HG03095 (cell line): ENCODE measurements at regions not wholly inside any gene's neighbourhood (a gene's known extent, or its start where the extent isn't known, plus 50 kb on each side); places are given as distances from the start of the nearest gene placed in this dataset.

Experiments used
- ATAC-seq: cut with Tn5 transposase; IDR thresholded peaks from one replicate; pipeline ENCODE4 v1.9.1; 2021; ENCODE audit warnings: moderate library complexity; ENCODE audit not compliant: unreplicated experiment

DNA sequence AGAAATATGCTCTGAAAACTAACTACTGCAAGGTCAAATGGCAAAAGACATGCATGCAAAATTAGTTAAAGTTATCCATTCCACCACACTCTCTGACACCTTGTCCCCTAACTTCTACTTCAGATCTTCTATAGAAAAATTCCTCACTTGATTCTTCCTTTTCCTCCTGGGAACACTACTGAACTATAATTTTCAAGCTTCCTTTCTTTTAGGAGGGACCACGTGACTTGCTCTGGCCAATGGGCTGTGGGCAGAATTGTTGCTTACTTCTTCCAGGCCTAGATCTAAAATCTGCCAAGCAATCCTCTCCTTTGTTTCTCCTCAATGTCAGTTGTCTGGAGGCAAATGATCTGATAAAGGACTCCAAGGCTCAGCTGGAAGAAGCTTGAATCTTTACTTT, 441.0 kb downstream of the CDK5RAP2 start:
- ATAC-seq, result no peak

DNA sequence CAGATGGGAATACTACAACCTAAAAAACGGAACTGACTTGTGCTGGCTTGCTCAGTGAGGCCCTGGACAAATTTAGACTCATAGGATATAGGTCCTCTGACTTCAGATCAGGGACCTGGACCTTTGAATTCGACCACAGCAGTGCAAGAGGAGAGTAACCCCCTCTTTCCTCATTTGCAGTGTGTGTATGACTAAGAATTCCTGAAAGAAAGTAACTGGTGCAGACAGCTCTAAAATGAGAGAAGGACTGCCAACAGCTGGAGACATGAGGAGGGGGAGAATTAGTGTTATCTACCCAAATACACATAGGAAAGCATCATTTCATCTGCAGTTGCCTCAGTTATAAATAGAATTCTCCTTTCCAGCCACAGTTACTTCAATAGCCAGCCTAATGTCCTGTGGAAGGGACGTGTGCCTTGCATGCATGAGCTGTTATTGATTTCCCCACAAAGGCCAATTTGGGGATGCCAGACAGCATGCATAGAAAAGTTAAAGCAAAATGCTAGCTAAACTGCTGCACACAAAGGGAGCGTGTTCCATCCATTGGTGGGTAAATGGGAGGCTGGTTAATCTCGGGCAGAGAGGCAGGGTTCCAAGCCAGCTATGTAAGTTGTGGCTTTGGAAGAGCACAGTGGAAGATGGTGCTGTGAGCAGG, 442.7 kb downstream of the CDK5RAP2 start:
- no peak for ATAC-seq

DNA sequence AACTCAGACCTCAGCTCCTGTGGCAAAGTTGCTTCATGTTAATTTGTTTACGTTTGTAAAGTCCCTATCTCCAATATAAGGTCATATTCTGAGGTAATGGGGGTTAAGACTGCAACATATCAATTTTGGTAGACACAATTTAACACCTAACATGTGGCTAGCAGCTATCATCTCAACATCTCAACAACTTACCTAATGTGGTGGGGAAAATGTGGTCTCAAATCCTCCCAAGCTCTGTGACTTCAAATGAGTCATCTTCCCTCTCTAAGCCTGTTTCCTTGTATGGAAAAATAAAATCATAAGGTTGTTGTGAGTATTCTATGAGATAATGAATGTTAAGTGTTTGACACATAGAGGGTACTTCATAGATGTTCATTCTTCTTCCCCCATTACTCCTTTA, 443.3 kb downstream of the CDK5RAP2 start:
- ATAC-seq, result no peak

DNA sequence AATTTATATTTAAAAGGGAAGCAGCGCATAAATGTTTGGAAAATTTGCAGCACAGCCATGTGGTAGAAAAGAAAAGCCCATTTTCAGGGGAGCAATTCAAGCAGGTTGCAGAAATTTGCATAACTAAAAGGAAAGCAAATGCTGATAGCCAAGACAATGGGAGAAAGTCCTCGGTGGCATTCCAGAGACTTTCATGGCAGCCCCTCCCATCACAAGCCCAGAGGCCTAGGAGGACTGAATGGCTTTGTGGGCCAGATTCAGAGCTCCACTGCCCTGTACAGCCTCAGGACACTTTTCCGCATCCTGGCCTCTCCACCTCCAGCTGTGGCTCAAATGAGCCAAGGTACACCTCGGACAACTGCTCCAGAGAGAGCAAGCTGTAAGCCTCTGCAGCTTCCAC, 462.9 kb downstream of the CDK5RAP2 start:
- no peak for ATAC-seq

DNA sequence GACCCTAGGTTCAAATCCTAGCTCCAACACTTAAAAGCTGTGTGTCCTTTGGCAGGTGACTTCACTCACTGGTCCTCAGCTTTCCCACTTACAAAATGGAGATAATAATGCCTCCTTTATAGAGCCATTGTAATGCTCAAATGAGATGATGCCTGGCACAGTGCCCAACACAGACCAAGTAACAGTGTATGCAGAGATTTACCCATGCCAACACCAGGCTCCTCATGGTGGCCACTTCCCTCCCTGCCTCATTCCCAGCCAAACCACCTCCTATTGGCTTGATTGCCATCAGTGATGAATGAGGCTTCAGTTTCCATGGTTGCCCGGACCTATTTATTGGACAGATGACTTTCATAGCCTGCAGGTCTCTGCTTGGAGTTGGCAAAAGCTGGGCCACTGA, 469.4 kb downstream of the CDK5RAP2 start:
- ATAC-seq, result no peak

DNA sequence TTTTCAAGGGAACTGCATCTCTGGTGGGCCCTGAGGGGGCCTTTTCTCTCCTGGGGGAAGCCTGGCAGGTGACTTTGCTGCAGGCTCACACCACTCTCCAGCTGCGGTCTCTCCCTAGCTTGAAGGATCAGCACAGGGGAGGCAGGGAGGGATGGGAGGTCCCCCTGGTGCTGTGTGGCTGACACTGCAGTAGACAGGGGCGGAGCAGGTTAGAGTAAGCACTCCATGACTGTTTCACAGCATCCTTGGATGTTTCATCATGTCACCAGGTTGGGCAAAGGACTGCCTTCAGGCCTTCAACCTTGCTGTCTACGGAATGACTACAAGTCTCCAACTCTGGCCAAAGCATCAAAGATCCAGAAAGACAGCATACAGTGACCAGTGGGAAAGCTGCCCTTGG, 470.7 kb downstream of the CDK5RAP2 start:
- ATAC-seq, result no peak

DNA sequence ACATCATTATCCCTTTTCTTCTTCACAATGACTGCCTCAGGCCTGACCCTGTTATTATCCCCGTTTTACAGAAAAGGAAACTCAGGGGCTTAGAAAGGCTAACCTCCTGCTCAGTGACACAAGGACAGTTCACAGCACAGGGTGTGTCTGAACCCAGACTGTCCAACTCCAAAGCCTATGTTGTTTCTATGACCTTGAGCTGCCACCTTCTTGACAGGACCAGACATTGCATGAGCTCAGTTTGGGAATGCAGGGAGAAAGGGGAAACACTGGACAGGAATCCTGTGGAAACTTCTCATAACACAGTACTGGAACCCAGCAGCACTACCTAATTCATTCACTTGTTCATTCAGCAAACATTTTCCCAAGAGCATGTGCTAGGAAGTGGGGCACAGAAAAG, 472.8 kb downstream of the CDK5RAP2 start:
- no peak for ATAC-seq

DNA sequence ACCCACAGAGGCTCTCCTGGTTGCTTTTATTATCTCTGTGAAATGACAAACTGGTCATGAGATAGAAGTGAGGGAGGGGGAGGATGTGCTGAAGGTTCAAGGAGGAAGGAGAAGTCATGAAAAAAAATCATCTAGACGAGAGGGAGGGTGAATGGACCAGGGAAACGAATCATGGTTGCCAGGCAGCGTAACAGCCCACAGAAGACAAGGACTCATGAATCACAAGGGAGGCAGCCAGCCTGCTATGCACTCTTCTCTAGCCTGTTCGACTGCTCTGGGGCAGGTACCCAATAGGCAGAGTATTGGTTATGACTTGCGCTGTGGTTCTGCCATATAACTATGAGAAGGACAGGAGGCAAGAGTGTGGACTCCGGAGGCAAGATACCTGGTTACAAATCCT, 475.2 kb downstream of the CDK5RAP2 start:
- ATAC-seq, result no peak

DNA sequence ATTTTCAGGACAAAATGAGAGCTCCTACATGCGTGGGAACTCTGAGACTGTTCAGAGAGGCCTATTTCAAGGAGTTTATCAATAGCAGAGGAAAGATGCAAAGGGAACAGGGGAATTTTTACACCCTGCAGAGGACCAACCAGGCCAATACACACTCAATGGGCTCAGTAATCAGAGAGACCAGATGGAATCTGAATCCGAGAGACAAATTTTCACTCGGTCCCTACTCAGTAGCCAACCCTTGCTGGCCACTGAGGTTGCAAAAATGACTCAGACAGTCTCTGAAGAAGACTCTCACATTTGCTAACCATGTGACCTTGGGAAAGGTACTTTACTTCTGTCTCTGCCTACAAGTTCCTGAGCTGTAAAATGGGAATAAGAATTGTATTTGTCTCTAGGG, 479.4 kb downstream of the CDK5RAP2 start:
- no peak for ATAC-seq

DNA sequence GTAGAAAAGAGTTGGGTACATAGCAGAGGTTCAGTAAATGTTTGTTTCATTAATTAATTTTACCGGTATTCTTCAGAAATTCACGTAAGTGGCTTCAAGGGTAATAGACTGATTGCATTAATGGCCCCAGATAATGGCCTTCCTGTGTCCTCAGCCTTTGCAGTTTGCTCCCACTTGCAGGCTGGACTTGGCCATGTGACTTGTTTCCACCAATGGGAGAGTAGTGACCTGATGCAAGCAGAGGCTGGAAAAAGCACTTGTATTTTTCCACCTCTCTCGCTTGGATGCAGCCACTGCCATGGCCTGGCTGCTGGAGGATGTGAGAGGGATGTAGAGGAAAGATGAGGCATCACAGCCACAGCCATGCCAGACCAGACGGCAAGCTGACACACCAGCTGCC, 480.9 kb downstream of the CDK5RAP2 start:
- ATAC-seq, result no peak

DNA sequence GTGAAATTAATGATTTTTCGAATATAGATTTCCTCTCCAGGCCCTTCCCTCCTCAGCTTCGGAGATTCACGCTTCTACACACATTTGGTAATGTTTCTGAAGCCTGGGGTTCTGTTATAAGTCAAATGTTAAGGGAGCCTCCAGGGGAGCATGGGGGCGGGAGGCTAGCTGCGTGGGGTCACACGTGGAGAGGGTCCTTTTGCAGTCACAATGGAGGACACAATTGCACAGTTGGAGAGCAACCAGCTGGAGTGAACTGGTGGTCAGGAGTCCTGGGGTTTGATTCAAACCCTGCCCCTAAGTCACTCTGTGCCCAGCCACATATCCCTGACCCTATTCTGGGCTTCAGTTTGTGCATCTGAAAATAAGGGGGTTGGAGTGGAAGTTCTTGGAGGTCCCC, 481.4 kb downstream of the CDK5RAP2 start:
- ATAC-seq, result no peak

DNA sequence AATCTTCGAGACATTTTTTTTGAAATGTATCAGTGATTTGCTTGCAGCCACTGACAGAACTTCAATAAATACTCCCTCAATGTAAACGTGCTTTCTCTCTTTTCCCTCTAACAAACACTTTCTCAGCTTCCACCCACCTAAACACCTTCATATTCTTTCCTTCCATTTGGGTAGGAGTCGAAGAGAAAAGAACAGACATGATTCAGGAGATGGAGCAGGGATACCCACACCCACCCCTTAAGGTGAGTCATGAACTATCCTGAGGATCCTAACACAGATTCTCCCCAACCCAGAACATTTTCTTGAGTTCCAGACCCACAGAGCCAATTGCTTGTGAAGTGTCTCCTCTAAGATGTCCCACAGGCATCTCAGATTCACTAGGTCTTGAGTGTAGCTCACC, 488.8 kb downstream of the CDK5RAP2 start:
- no peak for ATAC-seq

DNA sequence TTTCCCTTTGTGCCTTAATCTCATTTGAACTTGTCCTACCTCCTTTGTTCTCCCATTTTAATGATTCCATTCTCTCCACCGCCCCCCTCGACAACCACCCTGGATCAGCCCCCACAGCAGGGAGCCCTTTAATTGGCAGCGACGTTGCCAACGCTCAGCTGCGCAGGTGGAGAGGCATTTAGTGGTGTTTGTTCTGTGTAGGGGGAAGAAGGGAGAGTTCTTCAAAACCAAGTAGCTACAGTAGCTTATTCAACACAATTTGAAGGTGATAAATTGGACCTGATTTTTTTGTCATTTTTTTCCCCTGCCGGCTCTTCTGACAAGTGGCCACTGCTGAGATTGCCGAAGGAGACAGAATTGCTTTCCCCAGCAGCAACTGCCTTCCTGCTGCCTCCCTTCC, 499.1 kb downstream of the CDK5RAP2 start:
- ATAC-seq, result no peak

DNA sequence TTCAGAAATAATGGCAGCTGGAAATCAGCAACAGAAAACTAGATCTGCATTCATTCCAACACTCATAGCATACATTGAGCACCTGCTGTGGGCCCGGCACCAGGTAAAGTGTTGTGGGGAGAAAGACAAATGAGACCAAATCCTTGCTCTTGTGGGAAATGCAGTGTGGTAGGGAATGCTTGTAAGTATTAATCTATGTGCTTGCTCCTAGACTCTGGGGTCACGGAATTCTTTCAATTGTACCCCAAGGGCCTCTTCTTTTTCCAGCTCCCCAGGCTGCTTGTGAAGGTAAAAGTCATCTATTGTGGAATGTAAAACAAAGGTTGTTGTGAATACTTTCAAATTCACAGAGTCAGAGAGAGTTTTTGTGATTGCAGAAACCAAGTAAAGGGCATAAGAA, 501.9 kb downstream of the CDK5RAP2 start:
- no peak for ATAC-seq

DNA sequence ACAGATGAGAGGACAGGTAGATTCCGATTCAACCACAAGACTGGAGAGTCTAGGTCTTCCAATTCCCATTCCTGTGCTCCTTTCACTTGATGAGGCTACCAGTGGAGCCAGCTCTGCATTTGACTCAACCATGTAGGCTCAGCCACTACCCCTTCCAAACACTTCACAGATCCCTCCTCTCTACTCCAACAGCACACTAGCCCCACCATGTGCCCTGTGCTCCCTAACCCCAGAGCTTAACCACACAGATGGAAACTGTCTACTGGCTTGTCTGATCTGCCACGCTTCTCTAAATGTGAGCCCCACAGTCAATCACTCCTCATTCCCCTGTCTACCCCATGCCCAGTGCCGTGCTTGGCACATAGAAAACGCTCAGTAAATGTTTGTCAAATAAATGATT, 508.2 kb downstream of the CDK5RAP2 start:
- ATAC-seq, result no peak

DNA sequence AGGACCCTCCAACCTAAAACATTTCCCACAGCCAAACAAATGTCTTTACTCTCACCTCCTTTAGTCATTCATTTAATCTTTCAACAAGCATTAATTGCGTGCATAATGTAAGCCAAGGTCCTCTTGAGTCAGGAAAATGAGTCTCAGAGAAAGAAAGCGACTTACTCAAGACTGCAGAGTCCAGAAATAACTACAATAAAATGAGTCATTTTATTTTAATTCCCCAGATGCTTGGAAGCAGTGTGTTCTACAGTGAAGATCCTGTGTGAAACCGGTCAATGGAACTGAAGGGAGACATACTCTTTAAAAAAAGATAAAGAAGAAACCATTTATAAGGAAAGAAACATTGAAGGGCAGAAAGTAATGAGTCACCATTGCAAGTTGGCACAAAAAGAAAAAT, 513.7 kb downstream of the CDK5RAP2 start:
- ATAC-seq, result no peak

DNA sequence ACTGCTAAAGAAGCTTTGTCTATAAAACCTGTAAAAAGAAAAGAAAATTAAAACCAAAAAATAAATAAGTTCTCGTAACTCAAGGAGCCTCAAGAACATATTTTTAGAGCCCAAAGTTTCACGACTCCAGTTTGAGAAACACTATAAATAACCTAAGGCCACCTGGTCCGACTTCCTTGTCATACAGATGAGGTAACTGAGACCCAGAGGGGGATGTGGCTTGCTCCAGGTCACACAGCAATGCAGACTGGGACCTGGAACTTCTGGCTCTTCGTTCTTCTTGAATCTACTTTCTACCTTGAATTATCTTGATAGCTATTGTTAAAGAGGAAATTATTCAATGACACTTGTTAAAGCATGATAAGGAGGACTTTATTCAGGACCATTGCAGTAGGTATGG, 514.8 kb downstream of the CDK5RAP2 start:
- no peak for ATAC-seq

DNA sequence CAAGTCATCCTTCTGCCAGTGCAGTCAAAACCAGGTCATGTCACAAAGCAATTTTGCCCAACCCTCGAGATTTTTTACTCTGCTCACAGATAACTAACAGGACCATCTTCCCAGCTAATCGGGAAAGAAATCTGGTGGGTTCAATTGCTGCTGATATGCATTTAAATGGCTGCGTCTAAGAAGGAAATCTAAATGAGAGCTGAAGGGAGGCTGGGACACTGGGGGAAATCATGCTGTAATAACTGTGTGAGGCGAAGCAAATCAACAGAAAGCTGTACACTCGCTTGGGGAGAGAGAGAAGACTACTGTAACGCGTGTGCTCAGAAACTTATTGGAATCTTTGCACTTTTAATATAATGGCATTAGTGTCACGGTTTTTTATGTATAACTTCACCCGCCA, 535.0 kb downstream of the CDK5RAP2 start:
- ATAC-seq, result no peak

DNA sequence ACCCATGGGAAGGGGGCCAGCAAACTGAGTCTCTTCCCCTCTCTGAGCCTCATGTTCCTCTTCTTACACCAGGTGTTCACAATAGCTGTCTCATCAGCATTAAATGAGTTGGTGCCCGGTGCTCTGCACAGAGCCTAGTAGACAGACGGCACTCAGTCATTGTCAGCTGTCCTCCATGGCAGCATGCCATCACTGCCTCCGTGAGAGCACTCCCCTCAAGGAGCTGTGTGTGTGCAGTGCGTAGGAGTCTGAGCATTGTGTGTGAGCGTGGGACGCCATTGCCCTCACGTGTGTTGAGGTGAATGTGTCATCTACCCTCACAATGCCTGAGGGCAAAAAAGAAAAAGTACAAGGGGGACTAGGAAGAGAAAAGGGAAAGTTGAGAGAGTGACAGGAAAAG, 536.5 kb downstream of the CDK5RAP2 start:
- no peak for ATAC-seq

DNA sequence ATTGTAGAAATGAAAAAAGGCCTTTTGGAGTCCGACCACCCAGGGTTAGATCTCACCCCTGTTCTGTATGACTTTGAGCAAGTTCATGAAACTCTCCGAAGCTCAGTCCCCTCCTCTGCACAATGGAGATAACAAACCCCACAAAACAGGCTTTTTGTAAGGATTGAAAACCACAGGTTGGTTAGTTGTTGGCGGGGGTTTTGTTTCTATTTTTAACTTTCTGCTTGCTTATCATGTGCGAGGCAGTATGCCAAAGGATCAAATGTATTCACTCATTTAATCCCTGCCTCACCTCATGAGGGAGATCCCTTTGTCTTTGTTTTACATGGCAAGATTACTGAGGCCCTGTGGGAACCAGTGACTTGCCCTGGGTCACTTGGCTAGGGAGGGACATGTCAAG, 539.1 kb downstream of the CDK5RAP2 start:
- ATAC-seq, result no peak

DNA sequence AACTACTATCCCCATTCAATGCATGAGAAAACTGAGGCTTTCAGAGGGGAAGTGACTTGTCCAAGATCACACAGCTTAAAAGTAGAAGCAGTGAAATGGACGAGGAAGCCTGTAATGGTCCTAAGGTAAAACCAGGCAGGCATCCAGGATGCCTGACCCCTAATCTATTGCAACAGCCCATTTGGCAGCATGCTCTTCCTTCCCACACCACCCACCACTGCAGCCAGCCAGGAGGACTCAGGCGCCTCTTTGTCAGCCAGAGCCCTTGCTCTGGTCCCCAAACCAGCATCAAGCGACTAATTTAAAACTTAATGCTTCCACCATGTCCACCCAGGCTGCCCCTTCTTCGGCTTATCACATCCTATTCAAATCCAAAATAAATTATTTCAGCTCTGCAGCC, 541.6 kb downstream of the CDK5RAP2 start:
- no peak for ATAC-seq

DNA sequence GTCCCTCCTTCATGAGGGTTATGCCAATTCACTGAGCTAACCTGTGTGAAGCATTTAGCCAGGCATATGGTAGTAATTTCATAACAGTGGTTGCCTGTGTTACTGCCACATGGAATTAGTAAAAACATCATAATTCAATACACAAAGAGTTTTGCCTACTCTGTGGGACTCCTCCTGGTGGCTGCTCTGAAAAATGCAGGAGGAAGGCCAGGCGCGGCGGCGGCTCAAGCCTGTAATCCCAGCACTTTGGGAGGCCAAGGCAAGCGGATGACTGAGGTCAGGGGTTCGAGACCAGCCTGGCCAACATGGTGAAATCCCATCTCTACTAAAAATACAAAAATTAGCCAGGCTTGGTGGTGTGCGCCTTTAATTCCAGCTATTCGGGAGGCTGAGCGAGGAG, 547.3 kb downstream of the CDK5RAP2 start:
- ATAC-seq, result no peak

DNA sequence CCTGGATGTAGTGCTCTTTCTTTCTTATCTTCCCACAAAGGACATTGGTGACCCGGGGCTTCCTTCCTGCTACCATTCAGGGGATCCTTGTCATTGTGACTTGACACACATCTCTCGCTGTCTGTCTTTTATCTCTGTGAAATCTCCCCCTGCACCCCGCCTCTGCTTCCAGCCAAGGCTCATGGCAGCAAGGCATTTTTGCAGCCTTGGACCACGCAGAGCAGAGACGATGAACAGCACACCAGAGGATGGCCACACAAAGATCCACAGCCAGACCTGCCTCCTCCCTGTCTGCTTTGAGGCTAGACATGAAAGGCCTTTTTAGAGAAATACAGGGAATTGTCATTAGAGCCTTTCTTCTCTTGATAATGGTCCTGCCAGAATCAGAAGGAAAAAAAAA, 549.1 kb downstream of the CDK5RAP2 start:
- no peak for ATAC-seq

DNA sequence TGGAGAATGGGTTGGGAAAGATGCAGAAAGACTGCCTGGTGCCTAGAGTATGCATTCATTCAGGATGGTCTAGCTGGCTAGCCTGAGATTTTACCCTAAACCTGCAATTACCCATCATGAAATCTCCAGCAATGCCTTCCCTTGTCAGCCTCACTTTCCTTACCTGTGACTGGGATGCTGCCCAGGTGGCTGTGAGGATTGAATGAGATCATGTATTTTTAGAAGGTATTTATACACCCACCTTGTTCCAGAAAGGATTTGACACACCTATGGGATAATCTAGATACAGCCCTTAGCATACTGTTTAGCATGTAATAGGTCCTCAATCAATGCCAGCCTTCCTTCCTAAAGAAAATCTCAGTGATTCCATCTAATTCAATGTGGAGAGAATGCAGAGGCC, 561.4 kb downstream of the CDK5RAP2 start:
- no peak for ATAC-seq
